Neural progenitor cell (in vitro differentiated cells): ENCODE measurements at regions not wholly inside any gene's neighbourhood (a gene's known extent, or its start where the extent isn't known, plus 50 kb on each side); places are given as distances from the start of the nearest gene placed in this dataset.
"Not testable (repeated sequence)": the region's sequence is repeated elsewhere in the genome, so short reads cannot be mapped to it uniquely, and the experiment has no call there.

Experiments used
- DNase-seq: peaks from one replicate; pipeline ENCODE4 v3.0.0-alpha.2; 2016; ENCODE audit warnings: low spot score
- H2AFZ ChIP-seq: fragments of 200-600 bp; sonication (generic); replicated peaks from 2 replicates; pipeline ENCODE4 v1.6.1; 2016; ENCODE audit warnings: antibody characterized with exemption
- H3F3A ChIP-seq: fragments of 200-600 bp; sonication (generic); 2 replicates; pipeline ENCODE4 v1.6.1; 2016; ENCODE audit warnings: antibody characterized with exemption, low read depth
- H3K27ac ChIP-seq: fragments of 200-600 bp; sonication (generic); 2 replicates; pipeline ENCODE4 v1.5.1; 2016; ENCODE audit warnings: mild to moderate bottlenecking
- H3K27me3 ChIP-seq: fragments of 200-600 bp; sonication (generic); 2 replicates; pipeline ENCODE4 v1.6.1; 2016; ENCODE audit warnings: mild to moderate bottlenecking, moderate library complexity
- H3K36me3 ChIP-seq: fragments of 200-600 bp; sonication (generic); 2 replicates; pipeline ENCODE4 v1.5.1; 2016
- H3K4me1 ChIP-seq: fragments of 200-600 bp; sonication (generic); 2 replicates; pipeline ENCODE4 v1.6.1; 2016; ENCODE audit warnings: mixed run types
- H3K4me2 ChIP-seq: fragments of 200-600 bp; sonication (generic); 2 replicates; pipeline ENCODE4 v1.6.1; 2016
- H3K4me3 ChIP-seq: fragments of 200-600 bp; sonication (generic); 2 replicates; pipeline ENCODE4 v1.5.1; 2016
- H3K79me2 ChIP-seq: fragments of 200-600 bp; sonication (generic); 2 replicates; pipeline ENCODE4 v1.6.1; 2016; ENCODE audit warnings: low read depth
- H3K9ac ChIP-seq: fragments of 200-600 bp; sonication (generic); 2 replicates; pipeline ENCODE4 v1.6.1; 2016
- H3K9me3 ChIP-seq: fragments of 200-600 bp; sonication (generic); 2 replicates; pipeline ENCODE4 v1.5.1; 2016; ENCODE audit warnings: low read depth
- H4K20me1 ChIP-seq: fragments of 200-600 bp; sonication (generic); 2 replicates; pipeline ENCODE4 v1.6.1; 2016; ENCODE audit warnings: low read depth
- H3K27ac Mint-ChIP-seq: 3 replicates; pipeline ENCODE4 v1.8.0; 2021; ENCODE audit warnings: mixed read lengths
- H3K27me3 Mint-ChIP-seq: 2 replicates; pipeline ENCODE4 v1.8.0; 2022; ENCODE audit warnings: low read depth, mild to moderate bottlenecking, inconsistent platforms, moderate library complexity, mixed read lengths; ENCODE audit not compliant: insufficient read depth
- H3K36me3 Mint-ChIP-seq: 3 replicates; pipeline ENCODE4 v1.8.0; 2021; ENCODE audit warnings: mixed read lengths
- H3K4me1 Mint-ChIP-seq: 3 replicates; pipeline ENCODE4 v1.8.0; 2021; ENCODE audit warnings: mixed read lengths
- H3K4me3 Mint-ChIP-seq: 3 replicates; pipeline ENCODE4 v1.8.0; 2021; ENCODE audit warnings: mild to moderate bottlenecking, moderate library complexity, mixed read lengths
- H3K9me3 Mint-ChIP-seq: 3 replicates; pipeline ENCODE4 v1.8.0; 2020; ENCODE audit warnings: mixed read lengths

GRCh38 chr4:49129870-49130269, 143.8 kb downstream of the CWH43 start:
- not testable (repeated sequence) for H3K4me3 Mint-ChIP-seq, H3K27ac ChIP-seq, H3K9ac ChIP-seq, H3K4me1 Mint-ChIP-seq, H3K4me2 ChIP-seq, H3K27me3 Mint-ChIP-seq, H3K4me3 ChIP-seq, H3K4me1 ChIP-seq, H3K27ac Mint-ChIP-seq, H3K27me3 ChIP-seq, H3K36me3 Mint-ChIP-seq, H2AFZ ChIP-seq, H3K9me3 Mint-ChIP-seq, DNase-seq, H3F3A ChIP-seq, H4K20me1 ChIP-seq, H3K36me3 ChIP-seq, H3K79me2 ChIP-seq, H3K9me3 ChIP-seq

GRCh38 chr4:49130724-49131123, 144.6 kb downstream of the CWH43 start:
- H3K27me3 ChIP-seq, H3K4me3 ChIP-seq, H3K9ac ChIP-seq, H3K9me3 Mint-ChIP-seq, H3K4me1 ChIP-seq, H3K36me3 Mint-ChIP-seq, H3K4me3 Mint-ChIP-seq, H3K27me3 Mint-ChIP-seq, H3K27ac ChIP-seq, H3K27ac Mint-ChIP-seq, H3K4me2 ChIP-seq, H2AFZ ChIP-seq, H3K4me1 Mint-ChIP-seq, H3F3A ChIP-seq, H4K20me1 ChIP-seq, H3K36me3 ChIP-seq, H3K9me3 ChIP-seq, H3K79me2 ChIP-seq, DNase-seq: not testable (repeated sequence)

- not testable (repeated sequence) for H3F3A ChIP-seq, H3K27ac ChIP-seq, H3K4me3 ChIP-seq, DNase-seq, H3K9me3 ChIP-seq, H3K4me1 ChIP-seq, H3K79me2 ChIP-seq, H4K20me1 ChIP-seq, H2AFZ ChIP-seq, H3K4me1 Mint-ChIP-seq, H3K4me2 ChIP-seq, H3K27ac Mint-ChIP-seq, H3K4me3 Mint-ChIP-seq, H3K27me3 ChIP-seq, H3K36me3 ChIP-seq, H3K36me3 Mint-ChIP-seq, H3K27me3 Mint-ChIP-seq, H3K9ac ChIP-seq
- peaks cover 18% of the 10 kb centered on the region for H3K9me3 Mint-ChIP-seq
These were observed 151.0 kb downstream of the CWH43 start for GRCh38 chr4:49137043-49137442.

GRCh38 chr4:49137961-49138360, 151.9 kb downstream of the CWH43 start:
- not testable (repeated sequence) for H3K4me2 ChIP-seq, H3F3A ChIP-seq, H3K4me1 Mint-ChIP-seq, H3K36me3 ChIP-seq, H3K27ac ChIP-seq, H2AFZ ChIP-seq, H3K4me1 ChIP-seq, H3K36me3 Mint-ChIP-seq, H3K79me2 ChIP-seq, H3K27ac Mint-ChIP-seq, H3K4me3 ChIP-seq, H3K4me3 Mint-ChIP-seq, H3K27me3 Mint-ChIP-seq, H3K9me3 ChIP-seq, H4K20me1 ChIP-seq, H3K27me3 ChIP-seq, H3K9ac ChIP-seq, DNase-seq
- H3K9me3 Mint-ChIP-seq, result peaks cover 21% of the 10 kb centered on the region

GRCh38 chr4:49138818-49139217, 152.7 kb downstream of the CWH43 start:
- H3K4me2 ChIP-seq, H3K4me3 Mint-ChIP-seq, H3K27me3 ChIP-seq, H3K4me3 ChIP-seq, H2AFZ ChIP-seq, DNase-seq, H3K36me3 ChIP-seq, H3K4me1 Mint-ChIP-seq, H3K9me3 ChIP-seq, H3K27ac ChIP-seq, H3K79me2 ChIP-seq, H3K36me3 Mint-ChIP-seq, H3K4me1 ChIP-seq, H3K9ac ChIP-seq, H3F3A ChIP-seq, H4K20me1 ChIP-seq, H3K27ac Mint-ChIP-seq, H3K27me3 Mint-ChIP-seq: not testable (repeated sequence)
- H3K9me3 Mint-ChIP-seq, result peaks cover 29% of the 10 kb centered on the region

- H3K27me3 Mint-ChIP-seq, H3K4me1 ChIP-seq, H3K4me2 ChIP-seq, H2AFZ ChIP-seq, H3K36me3 ChIP-seq, H3F3A ChIP-seq, H3K4me3 Mint-ChIP-seq, H3K9me3 ChIP-seq, H3K27me3 ChIP-seq, H3K9ac ChIP-seq, H3K27ac Mint-ChIP-seq, H3K4me1 Mint-ChIP-seq, H4K20me1 ChIP-seq, H3K27ac ChIP-seq, H3K79me2 ChIP-seq, H3K36me3 Mint-ChIP-seq, H3K4me3 ChIP-seq, DNase-seq: not testable (repeated sequence)
- H3K9me3 Mint-ChIP-seq, result peaks cover 36% of the 10 kb centered on the region
These were observed 153.4 kb downstream of the CWH43 start for GRCh38 chr4:49139513-49139912.

- not testable (repeated sequence) for H3F3A ChIP-seq, H4K20me1 ChIP-seq, H3K4me1 ChIP-seq, H3K9me3 ChIP-seq, H3K4me3 Mint-ChIP-seq, H3K27ac ChIP-seq, H3K79me2 ChIP-seq, H2AFZ ChIP-seq, H3K4me1 Mint-ChIP-seq, H3K36me3 Mint-ChIP-seq, H3K27me3 Mint-ChIP-seq, H3K27ac Mint-ChIP-seq, H3K4me3 ChIP-seq, H3K36me3 ChIP-seq, H3K4me2 ChIP-seq, H3K27me3 ChIP-seq, H3K9ac ChIP-seq, DNase-seq
- peaks cover 42% of the 10 kb centered on the region for H3K9me3 Mint-ChIP-seq
These were observed 154.3 kb downstream of the CWH43 start for GRCh38 chr4:49140351-49140750.

- H3K36me3 ChIP-seq, H3K4me1 Mint-ChIP-seq, H3K27me3 ChIP-seq, H3K4me2 ChIP-seq, H3K4me3 Mint-ChIP-seq, H3K4me1 ChIP-seq, H3F3A ChIP-seq, H4K20me1 ChIP-seq, H3K27ac ChIP-seq, H3K27ac Mint-ChIP-seq, H3K4me3 ChIP-seq, H3K36me3 Mint-ChIP-seq, H3K27me3 Mint-ChIP-seq, H3K9me3 ChIP-seq, H3K9ac ChIP-seq, H2AFZ ChIP-seq, H3K79me2 ChIP-seq, DNase-seq: not testable (repeated sequence)
- peaks cover 54% of the 10 kb centered on the region for H3K9me3 Mint-ChIP-seq
These were observed 155.9 kb downstream of the CWH43 start for GRCh38 chr4:49141955-49142354.

GRCh38 chr4:49147143-49147542, 161.1 kb downstream of the CWH43 start:
- H3K9me3 Mint-ChIP-seq, result peaks cover 85% of the 10 kb centered on the region
- H3K9me3 ChIP-seq, result peaks cover 21% of the 10 kb centered on the region

More at GRCh38 chr4:49147143-49147542, 161.1 kb downstream of the CWH43 start:
- not testable (repeated sequence) for DNase-seq, H3K9ac ChIP-seq, H3K36me3 ChIP-seq, H3K27ac ChIP-seq, H3K4me3 Mint-ChIP-seq, H3K27ac Mint-ChIP-seq, H3K79me2 ChIP-seq, H3K4me3 ChIP-seq, H3K4me2 ChIP-seq, H2AFZ ChIP-seq, H3K4me1 Mint-ChIP-seq, H3K27me3 ChIP-seq, H4K20me1 ChIP-seq, H3F3A ChIP-seq, H3K4me1 ChIP-seq
- Mint-ChIP-seq H3K36me3 (peaks cover 13% of the 10 kb centered on the region), H3K27me3 (peaks cover 14% of the 10 kb centered on the region)
